ENCODE measurements at regions not wholly inside any gene's neighbourhood (a gene's known extent, or its start where the extent isn't known, plus 50 kb on each side); places are given as distances from the start of the nearest gene placed in this dataset.

DNA sequence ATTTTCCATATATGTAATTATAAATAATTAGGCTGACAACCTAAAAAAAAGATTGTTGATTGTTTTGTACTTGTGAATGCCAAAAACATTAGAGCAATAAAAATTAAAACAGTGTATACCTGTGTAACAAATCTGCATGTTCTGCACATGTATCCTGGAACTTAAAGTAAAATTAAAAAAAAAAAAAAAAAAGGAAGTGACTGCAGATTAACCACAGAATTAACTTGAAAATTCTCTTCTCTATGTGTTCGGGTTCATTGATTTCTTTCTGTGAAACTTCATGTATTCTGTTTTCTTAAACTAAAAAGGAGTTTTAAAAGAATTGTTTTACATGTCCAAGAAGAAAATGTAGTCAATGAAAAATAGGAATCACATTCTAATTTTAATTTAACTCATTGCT, 95.7 kb downstream of the FASLG start:
- no TSS peak for BruUV-seq (replicated peaks)
- H3K4me1 ChIP-seq (ENCODE audit: control insufficient read depth in 1 of 2, insufficient read depth in 2 of 2, low read length in 2 of 2) = no peaks in the 10 kb centered on the region
- CTCF ChIA-PET = no interaction called here

More for the DNA sequence above, 95.7 kb downstream of the FASLG start:
- ChIA-PET RAD21 (ENCODE audit: low non-redundant PET in 1 of 2, low total read pairs in 2 of 2, uncharacterized antibody in 2 of 2, unreplicated experiment in 2 of 2) (no interaction called here), POLR2A (no interaction called here)
- TF ChIP-seq SIN3A (IDR thresholded peaks at IDR 0.05; ENCODE audit: low read depth) (no peak), JUND (IDR thresholded peaks at IDR 0.05) (no peak), SRF (IDR thresholded peaks at IDR 0.05; ENCODE audit: low read depth) (no peak), MAX (IDR thresholded peaks at IDR 0.05) (no peak), TCF7L2 (IDR thresholded peaks at IDR 0.05; ENCODE audit: borderline replicate concordance, extremely low read depth, insufficient read depth, insufficient read length) (no peak), SP1 (IDR thresholded peaks at IDR 0.05; ENCODE audit: low read depth) (no peak), ATF3 (IDR thresholded peaks at IDR 0.05) (no peak), EGR1 (IDR thresholded peaks at IDR 0.05; ENCODE audit: low read depth) (no peak), FOSL1 (IDR thresholded peaks at IDR 0.05; ENCODE audit: low read depth) (no peak), ZBTB33 (IDR thresholded peaks at IDR 0.05; ENCODE audit: extremely low read depth, insufficient replicate concordance, low read length) (no peak), EZH2phosphoT487 (IDR thresholded peaks at IDR 0.05; ENCODE audit: borderline replicate concordance) (no peak), ELF1 (IDR thresholded peaks at IDR 0.05; ENCODE audit: borderline replicate concordance, low read depth) (no peak), POLR2AphosphoS5 (IDR thresholded peaks at IDR 0.05; ENCODE audit: low read depth, low read length) (no peak), CEBPB (IDR thresholded peaks at IDR 0.05; ENCODE audit: low read depth) (no peak), YY1 (IDR thresholded peaks at IDR 0.05; ENCODE audit: extremely low read depth, insufficient replicate concordance, low read depth, low read length) (no peak)
- TF ChIP-seq, protein P1, sequence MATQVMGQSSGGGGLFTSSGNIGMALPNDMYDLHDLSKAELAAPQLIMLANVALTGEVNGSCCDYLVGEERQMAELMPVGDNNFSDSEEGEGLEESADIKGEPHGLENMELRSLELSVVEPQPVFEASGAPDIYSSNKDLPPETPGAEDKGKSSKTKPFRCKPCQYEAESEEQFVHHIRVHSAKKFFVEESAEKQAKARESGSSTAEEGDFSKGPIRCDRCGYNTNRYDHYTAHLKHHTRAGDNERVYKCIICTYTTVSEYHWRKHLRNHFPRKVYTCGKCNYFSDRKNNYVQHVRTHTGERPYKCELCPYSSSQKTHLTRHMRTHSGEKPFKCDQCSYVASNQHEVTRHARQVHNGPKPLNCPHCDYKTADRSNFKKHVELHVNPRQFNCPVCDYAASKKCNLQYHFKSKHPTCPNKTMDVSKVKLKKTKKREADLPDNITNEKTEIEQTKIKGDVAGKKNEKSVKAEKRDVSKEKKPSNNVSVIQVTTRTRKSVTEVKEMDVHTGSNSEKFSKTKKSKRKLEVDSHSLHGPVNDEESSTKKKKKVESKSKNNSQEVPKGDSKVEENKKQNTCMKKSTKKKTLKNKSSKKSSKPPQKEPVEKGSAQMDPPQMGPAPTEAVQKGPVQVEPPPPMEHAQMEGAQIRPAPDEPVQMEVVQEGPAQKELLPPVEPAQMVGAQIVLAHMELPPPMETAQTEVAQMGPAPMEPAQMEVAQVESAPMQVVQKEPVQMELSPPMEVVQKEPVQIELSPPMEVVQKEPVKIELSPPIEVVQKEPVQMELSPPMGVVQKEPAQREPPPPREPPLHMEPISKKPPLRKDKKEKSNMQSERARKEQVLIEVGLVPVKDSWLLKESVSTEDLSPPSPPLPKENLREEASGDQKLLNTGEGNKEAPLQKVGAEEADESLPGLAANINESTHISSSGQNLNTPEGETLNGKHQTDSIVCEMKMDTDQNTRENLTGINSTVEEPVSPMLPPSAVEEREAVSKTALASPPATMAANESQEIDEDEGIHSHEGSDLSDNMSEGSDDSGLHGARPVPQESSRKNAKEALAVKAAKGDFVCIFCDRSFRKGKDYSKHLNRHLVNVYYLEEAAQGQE (IDR thresholded peaks at IDR 0.05; ENCODE audit: low read depth) = no peak
- TF ChIP-seq, protein P2, sequence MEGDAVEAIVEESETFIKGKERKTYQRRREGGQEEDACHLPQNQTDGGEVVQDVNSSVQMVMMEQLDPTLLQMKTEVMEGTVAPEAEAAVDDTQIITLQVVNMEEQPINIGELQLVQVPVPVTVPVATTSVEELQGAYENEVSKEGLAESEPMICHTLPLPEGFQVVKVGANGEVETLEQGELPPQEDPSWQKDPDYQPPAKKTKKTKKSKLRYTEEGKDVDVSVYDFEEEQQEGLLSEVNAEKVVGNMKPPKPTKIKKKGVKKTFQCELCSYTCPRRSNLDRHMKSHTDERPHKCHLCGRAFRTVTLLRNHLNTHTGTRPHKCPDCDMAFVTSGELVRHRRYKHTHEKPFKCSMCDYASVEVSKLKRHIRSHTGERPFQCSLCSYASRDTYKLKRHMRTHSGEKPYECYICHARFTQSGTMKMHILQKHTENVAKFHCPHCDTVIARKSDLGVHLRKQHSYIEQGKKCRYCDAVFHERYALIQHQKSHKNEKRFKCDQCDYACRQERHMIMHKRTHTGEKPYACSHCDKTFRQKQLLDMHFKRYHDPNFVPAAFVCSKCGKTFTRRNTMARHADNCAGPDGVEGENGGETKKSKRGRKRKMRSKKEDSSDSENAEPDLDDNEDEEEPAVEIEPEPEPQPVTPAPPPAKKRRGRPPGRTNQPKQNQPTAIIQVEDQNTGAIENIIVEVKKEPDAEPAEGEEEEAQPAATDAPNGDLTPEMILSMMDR (IDR thresholded peaks at IDR 0.05 in 2 of 3, conservative IDR thresholded peaks at IDR 0.05 in 1 of 3; ENCODE audit: borderline replicate concordance in 1 of 3, insufficient read depth in 1 of 3, low read depth in 2 of 3, low read length in 2 of 3) = no peak
- intact Hi-C loops (cut with micrococcal nuclease) = no loop called here
- Histone ChIP-seq H3K36me3 (ENCODE audit: control insufficient read depth in 1 of 2, insufficient read depth in 2 of 2, low read length in 2 of 2) (no peaks in the 10 kb centered on the region), H3K9ac (ENCODE audit: low read length) (no peak overlapping the region), H3K27me3 (ENCODE audit: insufficient read depth, low read length) (no peaks in the 10 kb centered on the region), H2AFZ (ENCODE audit: low read depth, low read length, poor library complexity, severe bottlenecking) (no peak overlapping the region), H4K20me1 (ENCODE audit: insufficient read depth) (no peaks in the 10 kb centered on the region), H3K9me2 (ENCODE audit: insufficient read depth) (no peaks in the 10 kb centered on the region), H3K4me3 (replicated peaks in 1 of 2; ENCODE audit: low read depth in 1 of 2, low read length in 2 of 2) (no peak overlapping the region), H3K27ac (ENCODE audit: low read depth, low read length) (no peak overlapping the region), H3K9me3 (ENCODE audit: control insufficient read depth in 1 of 2, insufficient read depth in 1 of 2, low read depth in 1 of 2, low read length in 2 of 2) (no peaks in the 10 kb centered on the region), H3K79me2 (ENCODE audit: insufficient read depth, low read length) (no peaks in the 10 kb centered on the region), H3K4me2 (ENCODE audit: low read length) (no peak overlapping the region)
- DNase-seq (ENCODE audit: low read depth, low spot score) (no peak), ATAC-seq (no peak)
